Neural progenitor cell (in vitro differentiated cells): ENCODE measurements at regions not wholly inside any gene's neighbourhood (a gene's known extent, or its start where the extent isn't known, plus 50 kb on each side); places are given as distances from the start of the nearest gene placed in this dataset.

Experiments used
- DNase-seq: peaks from one replicate; pipeline ENCODE4 v3.0.0-alpha.2; 2016; ENCODE audit warnings: low spot score
- H2AFZ ChIP-seq: fragments of 200-600 bp; sonication (generic); replicated peaks from 2 replicates; pipeline ENCODE4 v1.6.1; 2016; ENCODE audit warnings: antibody characterized with exemption
- H3F3A ChIP-seq: fragments of 200-600 bp; sonication (generic); 2 replicates; pipeline ENCODE4 v1.6.1; 2016; ENCODE audit warnings: antibody characterized with exemption, low read depth
- H3K27ac ChIP-seq: fragments of 200-600 bp; sonication (generic); 2 replicates; pipeline ENCODE4 v1.5.1; 2016; ENCODE audit warnings: mild to moderate bottlenecking
- H3K27me3 ChIP-seq: fragments of 200-600 bp; sonication (generic); 2 replicates; pipeline ENCODE4 v1.6.1; 2016; ENCODE audit warnings: mild to moderate bottlenecking, moderate library complexity
- H3K36me3 ChIP-seq: fragments of 200-600 bp; sonication (generic); 2 replicates; pipeline ENCODE4 v1.5.1; 2016
- H3K4me1 ChIP-seq: fragments of 200-600 bp; sonication (generic); 2 replicates; pipeline ENCODE4 v1.6.1; 2016; ENCODE audit warnings: mixed run types
- H3K4me2 ChIP-seq: fragments of 200-600 bp; sonication (generic); 2 replicates; pipeline ENCODE4 v1.6.1; 2016
- H3K4me3 ChIP-seq: fragments of 200-600 bp; sonication (generic); 2 replicates; pipeline ENCODE4 v1.5.1; 2016
- H3K79me2 ChIP-seq: fragments of 200-600 bp; sonication (generic); 2 replicates; pipeline ENCODE4 v1.6.1; 2016; ENCODE audit warnings: low read depth
- H3K9ac ChIP-seq: fragments of 200-600 bp; sonication (generic); 2 replicates; pipeline ENCODE4 v1.6.1; 2016
- H3K9me3 ChIP-seq: fragments of 200-600 bp; sonication (generic); 2 replicates; pipeline ENCODE4 v1.5.1; 2016; ENCODE audit warnings: low read depth
- H4K20me1 ChIP-seq: fragments of 200-600 bp; sonication (generic); 2 replicates; pipeline ENCODE4 v1.6.1; 2016; ENCODE audit warnings: low read depth
- H3K27ac Mint-ChIP-seq: 3 replicates; pipeline ENCODE4 v1.8.0; 2021; ENCODE audit warnings: mixed read lengths
- H3K27me3 Mint-ChIP-seq: 2 replicates; pipeline ENCODE4 v1.8.0; 2022; ENCODE audit warnings: low read depth, mild to moderate bottlenecking, inconsistent platforms, moderate library complexity, mixed read lengths; ENCODE audit not compliant: insufficient read depth
- H3K36me3 Mint-ChIP-seq: 3 replicates; pipeline ENCODE4 v1.8.0; 2021; ENCODE audit warnings: mixed read lengths
- H3K4me1 Mint-ChIP-seq: 3 replicates; pipeline ENCODE4 v1.8.0; 2021; ENCODE audit warnings: mixed read lengths
- H3K4me3 Mint-ChIP-seq: 3 replicates; pipeline ENCODE4 v1.8.0; 2021; ENCODE audit warnings: mild to moderate bottlenecking, moderate library complexity, mixed read lengths
- H3K9me3 Mint-ChIP-seq: 3 replicates; pipeline ENCODE4 v1.8.0; 2020; ENCODE audit warnings: mixed read lengths
- EZH2 ChIP-seq: fragments of 200-600 bp; sonication (generic); IDR thresholded peaks from 2 replicates; pipeline ENCODE4 v1.6.1; 2017; ENCODE audit warnings: antibody characterized with exemption, mild to moderate bottlenecking, moderate library complexity
- EZH2phosphoT487 ChIP-seq: fragments of 200-600 bp; sonication (generic); IDR thresholded peaks from 2 replicates; pipeline ENCODE4 v1.6.1; 2017; ENCODE audit warnings: antibody characterized with exemption
- TF ChIP-seq, protein P1 (sequence below): fragments of 200-600 bp; sonication (generic); IDR thresholded peaks from 2 replicates; pipeline ENCODE4 v1.5.1; 2017; ENCODE audit warnings: antibody characterized with exemption, mild to moderate bottlenecking

DNA sequence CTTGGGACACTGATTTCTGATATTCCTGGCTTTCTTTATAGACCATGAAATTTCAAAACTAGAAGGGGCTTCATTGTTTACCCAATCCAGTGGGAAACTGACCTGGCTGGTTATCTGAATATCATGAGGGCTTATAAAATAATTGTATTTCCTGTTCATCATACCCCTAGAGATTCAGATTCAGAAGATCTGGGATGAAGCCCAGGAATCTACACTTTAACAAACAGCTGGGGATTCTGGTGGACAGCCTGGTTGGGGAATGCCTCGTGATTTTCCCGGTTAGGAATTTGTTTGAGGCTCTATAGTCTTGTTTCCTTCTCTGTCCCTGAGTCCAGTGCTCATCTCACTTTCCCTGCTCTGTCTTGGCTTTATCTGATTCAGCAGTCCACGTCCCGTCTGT is 110.3 kb downstream of the ADRA2A start:
- TF ChIP-seq, protein P1, sequence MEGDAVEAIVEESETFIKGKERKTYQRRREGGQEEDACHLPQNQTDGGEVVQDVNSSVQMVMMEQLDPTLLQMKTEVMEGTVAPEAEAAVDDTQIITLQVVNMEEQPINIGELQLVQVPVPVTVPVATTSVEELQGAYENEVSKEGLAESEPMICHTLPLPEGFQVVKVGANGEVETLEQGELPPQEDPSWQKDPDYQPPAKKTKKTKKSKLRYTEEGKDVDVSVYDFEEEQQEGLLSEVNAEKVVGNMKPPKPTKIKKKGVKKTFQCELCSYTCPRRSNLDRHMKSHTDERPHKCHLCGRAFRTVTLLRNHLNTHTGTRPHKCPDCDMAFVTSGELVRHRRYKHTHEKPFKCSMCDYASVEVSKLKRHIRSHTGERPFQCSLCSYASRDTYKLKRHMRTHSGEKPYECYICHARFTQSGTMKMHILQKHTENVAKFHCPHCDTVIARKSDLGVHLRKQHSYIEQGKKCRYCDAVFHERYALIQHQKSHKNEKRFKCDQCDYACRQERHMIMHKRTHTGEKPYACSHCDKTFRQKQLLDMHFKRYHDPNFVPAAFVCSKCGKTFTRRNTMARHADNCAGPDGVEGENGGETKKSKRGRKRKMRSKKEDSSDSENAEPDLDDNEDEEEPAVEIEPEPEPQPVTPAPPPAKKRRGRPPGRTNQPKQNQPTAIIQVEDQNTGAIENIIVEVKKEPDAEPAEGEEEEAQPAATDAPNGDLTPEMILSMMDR = no peak
- TF ChIP-seq EZH2 (no peak), EZH2phosphoT487 (no peak)
- H3K4me3 Mint-ChIP-seq = no peak overlapping the region
- peaks cover 2% of the 10 kb centered on the region for H3K9me3 Mint-ChIP-seq

DNA sequence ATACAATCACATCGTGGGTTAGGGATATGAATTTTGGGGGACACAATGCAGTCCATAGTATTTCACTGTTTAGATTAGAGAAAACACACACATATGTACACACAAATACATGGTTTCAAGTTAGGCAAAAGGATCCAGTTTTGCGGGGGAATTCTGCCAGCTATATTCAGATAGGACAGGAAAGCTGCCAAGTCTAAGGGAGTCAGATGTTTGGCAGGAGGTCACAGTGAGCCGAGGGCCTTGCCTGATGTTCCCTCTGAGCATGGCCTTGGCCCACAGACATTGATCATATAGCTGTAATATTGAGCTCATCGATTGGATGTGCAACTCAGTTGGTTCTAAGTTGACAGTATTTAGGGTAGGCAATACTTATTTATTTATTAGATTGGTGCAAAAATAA is 122.8 kb downstream of the ADRA2A start:
- H3K4me1 ChIP-seq = no peaks in the 10 kb centered on the region
- H3K27me3 ChIP-seq = no peaks in the 10 kb centered on the region
- no peak overlapping the region for H3K4me2 ChIP-seq
- H3K27ac ChIP-seq = no peak overlapping the region
- TF ChIP-seq EZH2 (no peak), EZH2phosphoT487 (no peak)
- TF ChIP-seq, protein P1 = no peak
- Mint-ChIP-seq H3K36me3 (no peaks in the 10 kb centered on the region), H3K27ac (no peak overlapping the region), H3K4me1 (peaks cover 1% of the 10 kb centered on the region), H3K9me3 (no peaks in the 10 kb centered on the region), H3K4me3 (no peak overlapping the region), H3K27me3 (peaks cover 3% of the 10 kb centered on the region)
- H2AFZ ChIP-seq = no peak overlapping the region
- H3K79me2 ChIP-seq = no peaks in the 10 kb centered on the region
- DNase-seq = no peak
- no peak overlapping the region for H3K9ac ChIP-seq
- no peaks in the 10 kb centered on the region for H3F3A ChIP-seq
- no peaks in the 10 kb centered on the region for H3K9me3 ChIP-seq
- H3K4me3 ChIP-seq = no peak overlapping the region
- no peaks in the 10 kb centered on the region for H3K36me3 ChIP-seq
- H4K20me1 ChIP-seq = no peaks in the 10 kb centered on the region

More for the DNA sequence above, 110.3 kb downstream of the ADRA2A start:
- H3K27ac Mint-ChIP-seq = no peak overlapping the region
- Histone ChIP-seq H3K4me3 (no peak overlapping the region), H4K20me1 (no peaks in the 10 kb centered on the region), H3K4me1 (no peaks in the 10 kb centered on the region), H3K36me3 (no peaks in the 10 kb centered on the region), H3K27ac (no peak overlapping the region), H3K4me2 (no peak overlapping the region), H3K9me3 (no peaks in the 10 kb centered on the region), H3K79me2 (no peaks in the 10 kb centered on the region), H3K27me3 (no peaks in the 10 kb centered on the region), H2AFZ (no peak overlapping the region), H3F3A (no peaks in the 10 kb centered on the region), H3K9ac (no peak overlapping the region)
- H3K36me3 Mint-ChIP-seq = no peaks in the 10 kb centered on the region
- H3K4me1 Mint-ChIP-seq = no peaks in the 10 kb centered on the region
- H3K27me3 Mint-ChIP-seq = no peaks in the 10 kb centered on the region
- DNase-seq = no peak

DNA sequence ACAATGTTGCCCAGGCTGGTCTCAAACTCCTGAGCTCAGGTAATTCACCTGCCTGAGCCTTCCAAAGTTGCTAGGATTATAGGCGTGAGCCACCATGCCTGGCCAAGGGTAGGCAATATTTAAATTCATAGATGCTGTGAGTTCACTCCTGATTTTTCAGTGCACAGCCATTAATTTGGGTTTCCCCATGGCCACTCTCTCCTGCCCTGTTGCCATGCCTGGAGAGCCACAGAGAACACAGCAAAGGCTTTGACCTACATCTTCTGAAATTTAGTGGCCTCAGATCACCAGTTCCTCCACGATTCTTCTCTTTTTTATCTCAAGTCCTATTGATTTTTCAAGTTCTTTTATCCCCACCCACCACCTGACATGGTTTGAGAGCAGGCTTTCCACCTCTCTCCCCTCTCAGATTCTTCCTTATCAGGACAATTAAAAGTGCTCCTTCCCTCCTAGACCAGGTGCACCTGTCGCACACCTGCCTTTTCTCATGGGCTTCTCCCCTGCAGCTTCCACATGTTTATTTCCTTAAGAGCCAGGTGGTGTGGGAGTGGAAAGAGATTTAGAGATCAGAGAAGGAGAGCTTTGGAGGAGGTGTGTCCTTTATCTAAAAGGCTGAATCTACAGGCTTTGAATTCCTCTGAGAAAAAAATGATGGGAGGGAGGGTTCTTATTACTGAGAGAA is 123.8 kb downstream of the ADRA2A start:
- Histone ChIP-seq H3K27me3 (no peaks in the 10 kb centered on the region), H4K20me1 (no peaks in the 10 kb centered on the region), H3K27ac (no peak overlapping the region), H3K9me3 (no peaks in the 10 kb centered on the region), H3K79me2 (no peaks in the 10 kb centered on the region), H3K4me3 (no peak overlapping the region), H3K36me3 (no peaks in the 10 kb centered on the region), H3F3A (no peaks in the 10 kb centered on the region), H2AFZ (no peak overlapping the region), H3K9ac (no peak overlapping the region), H3K4me1 (no peaks in the 10 kb centered on the region), H3K4me2 (no peak overlapping the region)
- no peak for TF ChIP-seq EZH2
- no peak for TF ChIP-seq EZH2phosphoT487
- TF ChIP-seq, protein P1 = no peak
- Mint-ChIP-seq H3K9me3 (no peaks in the 10 kb centered on the region), H3K4me3 (no peak overlapping the region), H3K27ac (no peak overlapping the region), H3K36me3 (no peaks in the 10 kb centered on the region), H3K4me1 (peaks cover 11% of the 10 kb centered on the region), H3K27me3 (peaks cover 3% of the 10 kb centered on the region)
- DNase-seq = no peak
